ENCODE measurements at regions not wholly inside any gene's neighbourhood (a gene's known extent, or its start where the extent isn't known, plus 50 kb on each side); places are given as distances from the start of the nearest gene placed in this dataset.
"Not testable (repeated sequence)": the region's sequence is repeated elsewhere in the genome, so short reads cannot be mapped to it uniquely, and the experiment has no call there.

- Mint-ChIP-seq H3K9me3 (no peaks in the 10 kb centered on the region), H3K27ac (no peak overlapping the region), H3K27me3 (ENCODE audit: insufficient read depth) (peaks cover 10% of the 10 kb centered on the region), H3K36me3 (ENCODE audit: low read depth) (no peaks in the 10 kb centered on the region), H3K4me3 (no peak overlapping the region), H3K4me1 (ENCODE audit: low read depth) (no peaks in the 10 kb centered on the region)
- intact Hi-C loops (cut with micrococcal nuclease) = no loop called here
- DNase-seq (ENCODE audit: low spot score) = no peak
Measured at GRCh38 chr1:30226648-30227047, 496.7 kb downstream of the MATN1 start.

GRCh38 chr1:30225357-30225756 lies 498.0 kb downstream of the MATN1 start:
- Mint-ChIP-seq H3K9me3 (no peaks in the 10 kb centered on the region), H3K27me3 (ENCODE audit: insufficient read depth) (peaks cover 9% of the 10 kb centered on the region), H3K27ac (no peak overlapping the region), H3K4me1 (ENCODE audit: low read depth) (no peaks in the 10 kb centered on the region), H3K4me3 (no peak overlapping the region), H3K36me3 (ENCODE audit: low read depth) (no peaks in the 10 kb centered on the region)
- no peak for DNase-seq (ENCODE audit: low spot score)
- intact Hi-C loops (cut with micrococcal nuclease) = no loop called here

GRCh38 chr1:30219675-30220074 lies 503.7 kb downstream of the MATN1 start:
- intact Hi-C loops (cut with micrococcal nuclease) = no loop called here
- H3K27ac Mint-ChIP-seq = no peak overlapping the region
- DNase-seq (ENCODE audit: low spot score) = no peak
- H3K36me3 Mint-ChIP-seq (ENCODE audit: low read depth) = no peaks in the 10 kb centered on the region
- H3K4me3 Mint-ChIP-seq = no peak overlapping the region
- H3K9me3 Mint-ChIP-seq = no peaks in the 10 kb centered on the region
- H3K27me3 Mint-ChIP-seq (ENCODE audit: insufficient read depth) = peaks cover 16% of the 10 kb centered on the region
- H3K4me1 Mint-ChIP-seq (ENCODE audit: low read depth) = no peaks in the 10 kb centered on the region

- Mint-ChIP-seq H3K9me3 (no peaks in the 10 kb centered on the region), H3K4me1 (ENCODE audit: low read depth) (no peaks in the 10 kb centered on the region), H3K27me3 (ENCODE audit: insufficient read depth) (peaks cover 14% of the 10 kb centered on the region), H3K4me3 (no peak overlapping the region), H3K36me3 (ENCODE audit: low read depth) (no peaks in the 10 kb centered on the region), H3K27ac (no peak overlapping the region)
- DNase-seq (ENCODE audit: low spot score) = no peak
- intact Hi-C loops (cut with micrococcal nuclease) = no loop called here
Measured at GRCh38 chr1:30218438-30218837, 504.9 kb downstream of the MATN1 start.

GRCh38 chr1:30216602-30217001 lies 506.8 kb downstream of the MATN1 start:
- no peaks in the 10 kb centered on the region for H3K4me1 Mint-ChIP-seq (ENCODE audit: low read depth)
- H3K9me3 Mint-ChIP-seq = no peaks in the 10 kb centered on the region
- H3K4me3 Mint-ChIP-seq = no peak overlapping the region
- H3K36me3 Mint-ChIP-seq (ENCODE audit: low read depth) = no peaks in the 10 kb centered on the region
- no peak overlapping the region for H3K27ac Mint-ChIP-seq
- no peak for DNase-seq (ENCODE audit: low spot score)
- H3K27me3 Mint-ChIP-seq (ENCODE audit: insufficient read depth) = peaks cover 14% of the 10 kb centered on the region
- intact Hi-C loops (cut with micrococcal nuclease) = no loop called here

- H3K9me3 Mint-ChIP-seq = no peaks in the 10 kb centered on the region
Measured at GRCh38 chr1:30213936-30214335, 509.4 kb downstream of the MATN1 start.

GRCh38 chr1:30207962-30208361 lies 515.4 kb downstream of the MATN1 start:
- H3K9me3 Mint-ChIP-seq; H3K27me3 Mint-ChIP-seq (ENCODE audit: insufficient read depth); H3K27ac Mint-ChIP-seq; H3K4me3 Mint-ChIP-seq; DNase-seq (ENCODE audit: low spot score); H3K36me3 Mint-ChIP-seq (ENCODE audit: low read depth); intact Hi-C loops (cut with micrococcal nuclease); H3K4me1 Mint-ChIP-seq (ENCODE audit: low read depth): not testable (repeated sequence)

More at GRCh38 chr1:30213936-30214335, 509.4 kb downstream of the MATN1 start:
- DNase-seq (ENCODE audit: low spot score) = no peak
- intact Hi-C loops (cut with micrococcal nuclease) = no loop called here
- Mint-ChIP-seq H3K27ac (no peak overlapping the region), H3K4me3 (no peak overlapping the region), H3K36me3 (ENCODE audit: low read depth) (no peaks in the 10 kb centered on the region), H3K4me1 (ENCODE audit: low read depth) (no peaks in the 10 kb centered on the region), H3K27me3 (ENCODE audit: insufficient read depth) (peaks cover 8% of the 10 kb centered on the region)

- H3K4me1 Mint-ChIP-seq (ENCODE audit: low read depth); H3K27me3 Mint-ChIP-seq (ENCODE audit: insufficient read depth); H3K4me3 Mint-ChIP-seq; H3K9me3 Mint-ChIP-seq; H3K36me3 Mint-ChIP-seq (ENCODE audit: low read depth); DNase-seq (ENCODE audit: low spot score); intact Hi-C loops (cut with micrococcal nuclease); H3K27ac Mint-ChIP-seq: not testable (repeated sequence)
Measured at GRCh38 chr1:30206631-30207030, 516.8 kb downstream of the MATN1 start.

- intact Hi-C loops (cut with micrococcal nuclease); H3K36me3 Mint-ChIP-seq (ENCODE audit: low read depth); H3K27ac Mint-ChIP-seq; DNase-seq (ENCODE audit: low spot score); H3K27me3 Mint-ChIP-seq (ENCODE audit: insufficient read depth); H3K9me3 Mint-ChIP-seq; H3K4me3 Mint-ChIP-seq; H3K4me1 Mint-ChIP-seq (ENCODE audit: low read depth): not testable (repeated sequence)
Measured at GRCh38 chr1:30204916-30205315, 518.5 kb downstream of the MATN1 start.

GRCh38 chr1:30201015-30201414 lies 522.4 kb downstream of the MATN1 start:
- no peak for DNase-seq (ENCODE audit: low spot score)
- peaks cover 9% of the 10 kb centered on the region for H3K9me3 Mint-ChIP-seq
- no peaks in the 10 kb centered on the region for H3K4me1 Mint-ChIP-seq (ENCODE audit: low read depth)
- H3K4me3 Mint-ChIP-seq = no peak overlapping the region
- H3K27me3 Mint-ChIP-seq (ENCODE audit: insufficient read depth) = peaks cover 6% of the 10 kb centered on the region
- H3K36me3 Mint-ChIP-seq (ENCODE audit: low read depth) = no peaks in the 10 kb centered on the region
- H3K27ac Mint-ChIP-seq = no peak overlapping the region
- intact Hi-C loops (cut with micrococcal nuclease) = no loop called here

- intact Hi-C loops (cut with micrococcal nuclease) = no loop called here
- Mint-ChIP-seq H3K36me3 (ENCODE audit: low read depth) (no peaks in the 10 kb centered on the region), H3K4me3 (no peak overlapping the region), H3K9me3 (peaks cover 9% of the 10 kb centered on the region), H3K27me3 (ENCODE audit: insufficient read depth) (peaks cover 6% of the 10 kb centered on the region), H3K4me1 (ENCODE audit: low read depth) (no peaks in the 10 kb centered on the region), H3K27ac (no peak overlapping the region)
- no peak for DNase-seq (ENCODE audit: low spot score)
Measured at GRCh38 chr1:30200161-30200560, 523.2 kb downstream of the MATN1 start.

GRCh38 chr1:30199563-30199962 lies 523.8 kb downstream of the MATN1 start:
- Mint-ChIP-seq H3K36me3 (ENCODE audit: low read depth) (no peaks in the 10 kb centered on the region), H3K9me3 (peaks cover 9% of the 10 kb centered on the region), H3K27ac (no peak overlapping the region), H3K4me1 (ENCODE audit: low read depth) (no peaks in the 10 kb centered on the region), H3K4me3 (no peak overlapping the region), H3K27me3 (ENCODE audit: insufficient read depth) (peaks cover 6% of the 10 kb centered on the region)
- intact Hi-C loops (cut with micrococcal nuclease) = no loop called here
- DNase-seq (ENCODE audit: low spot score) = no peak

- H3K27ac Mint-ChIP-seq = no peak overlapping the region
- H3K36me3 Mint-ChIP-seq (ENCODE audit: low read depth) = no peaks in the 10 kb centered on the region
- intact Hi-C loops (cut with micrococcal nuclease) = no loop called here
- peaks cover 9% of the 10 kb centered on the region for H3K9me3 Mint-ChIP-seq
- peaks cover 6% of the 10 kb centered on the region for H3K27me3 Mint-ChIP-seq (ENCODE audit: insufficient read depth)
- DNase-seq (ENCODE audit: low spot score) = no peak
- no peaks in the 10 kb centered on the region for H3K4me1 Mint-ChIP-seq (ENCODE audit: low read depth)
- H3K4me3 Mint-ChIP-seq = no peak overlapping the region
Measured at GRCh38 chr1:30198795-30199403, 524.5 kb downstream of the MATN1 start.

- Mint-ChIP-seq H3K36me3 (ENCODE audit: low read depth) (no peaks in the 10 kb centered on the region), H3K27me3 (ENCODE audit: insufficient read depth) (peaks cover 5% of the 10 kb centered on the region)
- intact Hi-C loops (cut with micrococcal nuclease) = no loop called here
Measured at GRCh38 chr1:30198451-30198760, 525.0 kb downstream of the MATN1 start.

More at GRCh38 chr1:30198451-30198760, 525.0 kb downstream of the MATN1 start:
- H3K27ac Mint-ChIP-seq = no peak overlapping the region
- no peak overlapping the region for H3K4me3 Mint-ChIP-seq
- H3K9me3 Mint-ChIP-seq = peaks cover 9% of the 10 kb centered on the region
- no peak for DNase-seq (ENCODE audit: low spot score)
- H3K4me1 Mint-ChIP-seq (ENCODE audit: low read depth) = peaks cover 3% of the 10 kb centered on the region

Measured in activated T-helper 1 cell treated with anti-CD3 and anti-CD28 coated beads, Interleukin-12 subunit alpha, Interleukin-12 subunit beta, Interleukin-2, Interleukin-4 antibody, amounts not matched to agents 30 ng/mL and 10 ng/mL and 1 ng/mL, durations not matched to agents 14 hours and 24 hours and 36 hours (primary cell).